ENCODE measurements at regions not wholly inside any gene's neighbourhood (a gene's known extent, or its start where the extent isn't known, plus 50 kb on each side); places are given as distances from the start of the nearest gene placed in this dataset.

DNA sequence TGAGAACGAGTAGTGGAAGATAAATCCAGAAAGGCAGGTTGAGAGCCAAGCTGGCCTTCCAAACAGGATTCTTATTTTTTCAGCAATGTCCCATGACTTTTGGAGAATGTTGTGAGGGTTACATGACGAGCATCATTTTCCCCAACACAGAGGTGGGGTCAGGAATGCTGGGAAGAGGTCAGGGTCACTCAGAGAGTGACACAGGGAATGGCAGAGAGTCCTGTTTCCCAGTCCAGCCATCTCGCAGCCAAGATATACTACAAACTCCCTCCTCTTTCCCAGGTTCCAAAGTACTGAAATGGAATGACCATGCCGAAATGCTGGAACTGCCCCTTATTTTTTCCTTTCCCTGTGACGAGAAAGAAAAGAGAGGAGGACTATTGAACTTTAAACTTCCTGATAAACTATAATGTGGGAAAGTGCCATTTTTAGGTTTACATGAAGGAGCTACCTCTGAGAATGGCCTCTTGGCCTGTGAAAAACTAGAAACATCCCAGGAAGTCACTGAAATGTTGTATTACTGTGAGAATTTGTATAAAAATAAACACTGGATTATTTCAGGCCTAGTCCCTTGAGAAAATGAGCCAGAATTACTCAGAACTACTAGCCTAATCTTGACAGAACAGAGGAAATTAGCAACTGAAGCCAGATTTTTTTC lies 420.4 kb downstream of the CETN3 start:
- H3K4me3 ChIP-seq (ENCODE audit: low read depth, low read length) = no peak overlapping the region
- DNase-seq (ENCODE audit: low read depth) = peak; percentile 63
- TF ChIP-seq, protein P1, sequence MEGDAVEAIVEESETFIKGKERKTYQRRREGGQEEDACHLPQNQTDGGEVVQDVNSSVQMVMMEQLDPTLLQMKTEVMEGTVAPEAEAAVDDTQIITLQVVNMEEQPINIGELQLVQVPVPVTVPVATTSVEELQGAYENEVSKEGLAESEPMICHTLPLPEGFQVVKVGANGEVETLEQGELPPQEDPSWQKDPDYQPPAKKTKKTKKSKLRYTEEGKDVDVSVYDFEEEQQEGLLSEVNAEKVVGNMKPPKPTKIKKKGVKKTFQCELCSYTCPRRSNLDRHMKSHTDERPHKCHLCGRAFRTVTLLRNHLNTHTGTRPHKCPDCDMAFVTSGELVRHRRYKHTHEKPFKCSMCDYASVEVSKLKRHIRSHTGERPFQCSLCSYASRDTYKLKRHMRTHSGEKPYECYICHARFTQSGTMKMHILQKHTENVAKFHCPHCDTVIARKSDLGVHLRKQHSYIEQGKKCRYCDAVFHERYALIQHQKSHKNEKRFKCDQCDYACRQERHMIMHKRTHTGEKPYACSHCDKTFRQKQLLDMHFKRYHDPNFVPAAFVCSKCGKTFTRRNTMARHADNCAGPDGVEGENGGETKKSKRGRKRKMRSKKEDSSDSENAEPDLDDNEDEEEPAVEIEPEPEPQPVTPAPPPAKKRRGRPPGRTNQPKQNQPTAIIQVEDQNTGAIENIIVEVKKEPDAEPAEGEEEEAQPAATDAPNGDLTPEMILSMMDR (conservative IDR thresholded peaks at IDR 0.05; ENCODE audit: low read depth, low read length) = no peak

DNA sequence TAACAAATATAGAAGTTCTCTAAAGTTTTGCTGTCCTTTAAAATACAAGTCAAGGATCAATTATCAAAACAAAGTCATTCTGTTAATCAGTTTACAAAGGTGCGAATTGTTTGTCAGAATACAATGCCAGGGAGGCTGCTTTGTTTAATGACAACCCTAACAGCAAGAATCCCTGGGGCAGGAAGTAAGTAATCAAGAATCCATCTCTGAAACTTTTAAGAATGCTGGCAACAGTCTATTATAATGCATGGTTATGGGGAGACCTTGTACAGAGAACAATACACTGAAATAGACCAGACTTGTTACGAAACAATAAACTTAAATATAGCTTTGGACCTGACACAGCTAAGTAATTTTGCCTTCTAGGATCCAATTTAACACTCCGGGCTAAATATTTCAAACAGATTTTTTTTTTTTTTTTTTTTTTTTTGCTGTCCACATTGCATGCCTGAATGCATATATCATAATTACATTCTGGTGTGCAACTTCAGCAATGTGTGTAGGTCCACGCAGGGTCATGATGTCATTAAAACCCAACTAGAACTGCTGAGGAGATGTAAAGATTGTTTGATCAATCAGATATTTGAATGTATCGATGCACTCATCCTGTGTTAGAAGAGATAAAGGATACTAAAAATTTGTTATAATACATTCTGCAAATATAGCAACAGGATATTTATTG lies 421.3 kb downstream of the CETN3 start:
- no peak for DNase-seq (ENCODE audit: low read depth)
- TF ChIP-seq, protein P1 (conservative IDR thresholded peaks at IDR 0.05; ENCODE audit: low read depth, low read length) = no peak
- no peak overlapping the region for H3K4me3 ChIP-seq (ENCODE audit: low read depth, low read length)

DNA sequence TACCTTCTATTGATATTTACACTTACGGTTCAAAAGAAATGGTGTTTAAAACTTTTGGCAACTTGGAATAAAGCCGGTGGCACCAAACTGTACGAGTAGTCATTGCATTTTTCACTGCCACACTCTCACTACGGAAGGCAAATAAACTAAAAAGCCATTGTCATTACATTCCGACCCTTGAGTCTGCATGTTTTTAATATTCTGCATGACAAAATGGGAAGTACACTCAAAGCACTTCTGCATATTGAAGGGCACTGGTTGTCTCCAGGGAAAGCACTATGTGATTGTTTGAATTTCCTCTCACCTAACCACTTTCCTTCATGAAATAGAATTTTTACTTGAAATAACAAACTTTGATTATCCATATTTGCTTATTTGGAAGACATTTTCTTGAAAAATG lies 426.3 kb downstream of the CETN3 start:
- TF ChIP-seq, protein P1 (conservative IDR thresholded peaks at IDR 0.05; ENCODE audit: low read depth, low read length) = no peak
- no peak overlapping the region for H3K4me3 ChIP-seq (ENCODE audit: low read depth, low read length)
- no peak for DNase-seq (ENCODE audit: low read depth)

DNA sequence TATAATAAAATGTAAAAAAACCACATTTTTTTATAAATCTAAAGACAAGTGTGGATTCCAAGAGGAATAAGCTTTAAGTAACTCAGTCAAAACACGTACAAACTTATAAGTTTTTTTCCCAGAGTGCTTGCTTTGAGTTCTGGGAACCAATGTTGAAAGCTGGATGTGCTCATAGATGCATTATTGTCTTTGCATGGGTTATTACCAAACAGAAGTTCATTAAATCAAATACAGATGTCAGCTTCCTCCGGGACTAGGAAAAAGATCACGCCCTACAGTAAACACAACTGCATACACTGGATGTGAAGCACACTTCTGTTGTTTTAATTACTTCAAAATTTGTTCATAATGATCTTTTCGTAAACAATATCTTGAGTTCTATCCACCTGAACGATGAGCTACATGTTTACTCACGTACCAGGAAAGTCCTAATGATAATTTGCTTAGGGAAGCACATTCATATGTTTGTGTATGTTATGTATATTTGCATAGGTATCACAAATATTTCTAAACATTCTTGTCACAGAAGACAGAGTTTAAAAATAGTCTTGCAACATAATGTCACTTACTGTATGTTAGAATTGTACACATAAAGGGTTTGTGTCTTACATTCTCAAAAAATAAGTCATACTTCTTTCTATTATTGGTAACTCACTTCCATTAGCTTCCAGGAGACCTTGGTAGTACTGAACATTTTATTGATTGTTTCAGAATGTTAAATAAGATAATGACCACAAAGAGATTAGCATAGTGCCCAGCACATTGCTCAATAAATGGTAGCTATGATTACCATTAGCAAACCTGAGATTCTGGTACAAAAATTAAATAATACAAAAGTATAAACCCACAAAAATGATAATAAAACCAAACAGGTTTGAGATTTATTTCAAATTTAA lies 427.4 kb downstream of the CETN3 start:
- DNase-seq (ENCODE audit: low read depth) = no peak
- H3K4me3 ChIP-seq (ENCODE audit: low read depth, low read length) = no peak overlapping the region
- TF ChIP-seq, protein P1 (conservative IDR thresholded peaks at IDR 0.05; ENCODE audit: low read depth, low read length) = no peak

DNA sequence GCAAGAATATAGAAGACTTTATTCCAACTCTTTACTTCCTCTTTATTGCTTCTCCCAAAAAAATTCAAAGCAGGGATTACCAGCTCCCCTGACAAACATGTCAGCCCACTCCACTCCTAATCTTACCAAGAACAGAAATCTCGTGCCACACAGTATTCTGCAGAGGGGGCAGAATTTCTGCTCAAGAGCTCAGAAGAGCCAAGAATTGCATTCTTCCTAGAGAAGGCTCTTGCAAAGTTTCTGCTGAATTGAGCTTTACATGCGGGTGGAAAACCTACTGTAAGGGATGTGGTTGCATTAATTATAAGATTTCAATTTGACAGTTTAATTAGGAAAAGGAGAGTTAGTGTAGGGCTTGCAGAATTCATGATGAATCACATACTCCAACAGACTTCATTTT lies 428.5 kb downstream of the CETN3 start:
- TF ChIP-seq, protein P1 (conservative IDR thresholded peaks at IDR 0.05; ENCODE audit: low read depth, low read length) = no peak
- no peak overlapping the region for H3K4me3 ChIP-seq (ENCODE audit: low read depth, low read length)
- no peak for DNase-seq (ENCODE audit: low read depth)

DNA sequence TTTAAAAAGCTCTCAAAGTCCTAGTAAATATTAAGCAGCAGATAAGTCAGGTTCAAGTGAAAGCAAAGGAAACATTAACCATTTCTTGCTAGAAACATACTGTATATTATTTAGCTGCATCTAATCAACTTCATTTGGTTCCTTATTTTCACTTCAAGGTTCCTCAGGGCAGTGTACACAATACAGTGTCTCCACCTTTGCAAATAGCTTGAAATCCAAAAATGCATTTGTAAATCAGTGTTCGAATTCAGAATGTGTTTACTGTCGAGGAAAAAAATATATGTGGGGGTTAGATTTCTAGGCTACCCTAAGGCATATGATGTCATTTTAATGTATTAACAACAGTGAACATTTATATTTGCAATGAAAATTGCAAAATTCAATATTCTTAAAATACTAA lies 436.0 kb downstream of the CETN3 start:
- TF ChIP-seq, protein P1 (conservative IDR thresholded peaks at IDR 0.05; ENCODE audit: low read depth, low read length) = no peak
- H3K4me3 ChIP-seq (ENCODE audit: low read depth, low read length) = no peak overlapping the region
- DNase-seq (ENCODE audit: low read depth) = no peak
